ENCODE measurements at regions not wholly inside any gene's neighbourhood (a gene's known extent, or its start where the extent isn't known, plus 50 kb on each side); places are given as distances from the start of the nearest gene placed in this dataset.

DNA sequence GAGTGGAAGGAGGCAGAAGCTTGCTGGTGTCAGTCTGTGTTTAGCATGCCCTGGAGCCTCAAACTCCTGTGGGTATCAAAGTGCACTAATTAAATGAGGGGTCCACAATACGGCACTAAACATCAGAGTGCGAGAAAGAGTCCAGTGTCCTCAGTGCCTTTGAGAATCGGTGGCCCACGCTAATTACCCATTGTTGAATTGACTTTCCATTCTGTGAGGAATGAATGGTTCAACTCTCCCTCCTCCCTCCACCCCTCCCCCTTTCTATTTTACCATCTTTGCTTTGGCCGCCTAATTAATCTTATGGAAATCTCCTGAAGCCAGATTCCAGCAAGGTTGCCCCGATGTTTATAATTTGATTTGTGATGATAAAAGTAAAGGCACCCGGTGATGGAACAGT lies 217.8 kb downstream of the TFEC start:
- FAIRE-seq (no peak), DNase-seq (ENCODE audit: extremely low read depth in 1 of 4, low spot score in 3 of 4) (no peak), ATAC-seq (no peak)
- POLR2A ChIA-PET, result no interaction called here
- BruUV-seq (replicated peaks), result no TSS peak
- H3K4me3 ChIP-seq, result no peak overlapping the region
- no peaks in the 10 kb centered on the region; the same call in 1 of the 2 replicates for H3K9me3 ChIP-seq (replicated peaks; ENCODE audit: control insufficient read depth, insufficient read depth, low read depth, low read length)
- no peak overlapping the region for H2AFZ ChIP-seq (ENCODE audit: low read depth, low read length)
- no peaks in the 10 kb centered on the region for H3K27me3 ChIP-seq (ENCODE audit: control insufficient read depth in 2 of 2, insufficient read depth in 2 of 2, low read length in 2 of 2)
- in situ Hi-C loops (cut with MboI) (no loop called here), intact Hi-C loops (cut with micrococcal nuclease) (no loop called here)
- no peaks in the 10 kb centered on the region for H3K9me1 ChIP-seq (ENCODE audit: control insufficient read depth, insufficient read depth, low read length)
- H3K27ac ChIP-seq (ENCODE audit: extremely low read depth, low read depth, low read length), result no peak overlapping the region
- H3K4me1 ChIP-seq (replicated peaks in 1 of 2; ENCODE audit: control insufficient read depth in 2 of 2, insufficient read depth in 2 of 2, low read length in 2 of 2), result no peaks in the 10 kb centered on the region
- no peaks in the 10 kb centered on the region for H3K79me2 ChIP-seq (ENCODE audit: control insufficient read depth, insufficient read depth, low read length)
- WGBS (ENCODE audit: insufficient coverage, low coverage, missing lambda C conversion rate), result under 1% methylated on average over 7 of the region's 7 CpGs
- no peaks in the 10 kb centered on the region for H3K36me3 ChIP-seq (ENCODE audit: control insufficient read depth, insufficient read depth, low read length)
- no peaks in the 10 kb centered on the region for H4K20me1 ChIP-seq (replicated peaks; ENCODE audit: control insufficient read depth, insufficient read depth, low read length)
- H3K4me2 ChIP-seq (ENCODE audit: insufficient read depth, low read length), result no peak overlapping the region
- TF ChIP-seq ZKSCAN3 (CRISPR knock-in tag; IDR thresholded peaks at IDR 0.05), result no peak
- no peak for TF ChIP-seq ZNF224 (CRISPR knock-in tag; IDR thresholded peaks at IDR 0.05)
- no peak for TF ChIP-seq ZNF165 (CRISPR knock-in tag; IDR thresholded peaks at IDR 0.05; ENCODE audit: borderline replicate concordance)
- TF ChIP-seq MTA3 (IDR thresholded peaks at IDR 0.05; ENCODE audit: borderline replicate concordance), result no peak
- TF ChIP-seq ZNF24 (IDR thresholded peaks at IDR 0.05), result no peak
- no peak overlapping the region for H3K9ac ChIP-seq (ENCODE audit: insufficient read depth in 1 of 2, low read depth in 2 of 2, low read length in 2 of 2)
- CTCF ChIA-PET (ENCODE audit: low intra/inter-chr PET ratio), result no interaction called here

DNA sequence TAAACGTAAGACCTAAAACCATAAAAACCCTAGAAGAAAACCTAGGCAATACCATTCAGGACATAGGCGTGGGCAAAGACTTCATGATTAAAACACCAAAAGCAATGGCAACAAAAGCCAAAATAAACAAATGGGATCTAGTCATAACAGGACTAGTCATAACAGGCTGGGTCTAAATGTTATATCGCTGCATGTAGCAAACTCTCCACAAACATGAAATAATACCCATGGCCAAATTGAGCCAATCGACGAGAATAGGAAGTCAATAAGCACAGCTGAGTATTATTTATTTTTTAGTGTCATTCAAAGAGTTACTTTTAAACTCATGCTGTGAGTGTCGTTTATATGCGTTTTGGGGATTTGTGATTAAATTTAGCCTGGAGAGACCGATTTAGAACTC lies 225.1 kb downstream of the TFEC start:
- FAIRE-seq (no peak), ATAC-seq (no peak), DNase-seq (ENCODE audit: extremely low read depth in 1 of 4, low spot score in 3 of 4) (no peak)
- no peaks in the 10 kb centered on the region for H3K4me1 ChIP-seq (replicated peaks in 1 of 2; ENCODE audit: control insufficient read depth in 2 of 2, insufficient read depth in 2 of 2, low read length in 2 of 2)
- no peaks in the 10 kb centered on the region for H4K20me1 ChIP-seq (replicated peaks; ENCODE audit: control insufficient read depth, insufficient read depth, low read length)
- no peak overlapping the region for H3K27ac ChIP-seq (ENCODE audit: extremely low read depth, low read depth, low read length)
- H3K9ac ChIP-seq (ENCODE audit: insufficient read depth in 1 of 2, low read depth in 2 of 2, low read length in 2 of 2), result no peak overlapping the region
- no peak overlapping the region for H2AFZ ChIP-seq (ENCODE audit: low read depth, low read length)
- no peak overlapping the region for H3K4me3 ChIP-seq
- H3K36me3 ChIP-seq (ENCODE audit: control insufficient read depth, insufficient read depth, low read length), result no peaks in the 10 kb centered on the region
- POLR2A ChIA-PET, result no interaction called here
- H3K4me2 ChIP-seq (ENCODE audit: insufficient read depth, low read length), result no peak overlapping the region
- BruUV-seq (replicated peaks), result no TSS peak
- no peaks in the 10 kb centered on the region for H3K79me2 ChIP-seq (ENCODE audit: control insufficient read depth, insufficient read depth, low read length)
- in situ Hi-C loops (cut with MboI), result no loop called here
- no peaks in the 10 kb centered on the region for H3K9me3 ChIP-seq (replicated peaks; ENCODE audit: control insufficient read depth, insufficient read depth, low read depth, low read length)
- intact Hi-C loops (cut with micrococcal nuclease), result no loop called here
- CTCF ChIA-PET (ENCODE audit: low intra/inter-chr PET ratio), result no interaction called here
- no peaks in the 10 kb centered on the region for H3K27me3 ChIP-seq (ENCODE audit: control insufficient read depth in 2 of 2, insufficient read depth in 2 of 2, low read length in 2 of 2)
- H3K9me1 ChIP-seq (ENCODE audit: control insufficient read depth, insufficient read depth, low read length), result no peaks in the 10 kb centered on the region
- WGBS (ENCODE audit: insufficient coverage, low coverage, missing lambda C conversion rate), result under 1% methylated on average over 8 of the region's 8 CpGs
- TF ChIP-seq E2F3 (CRISPR knock-in tag; IDR thresholded peaks at IDR 0.05) (no peak), XRCC5 (IDR thresholded peaks at IDR 0.05; ENCODE audit: low read depth, low read length) (no peak), NR2C1 (IDR thresholded peaks at IDR 0.05) (no peak), NR2C1 (tag; IDR thresholded peaks at IDR 0.05) (no peak), FOXM1 (IDR thresholded peaks at IDR 0.05; ENCODE audit: low read depth) (no peak), FOXM1 (CRISPR knock-in tag; IDR thresholded peaks at IDR 0.05; ENCODE audit: low read depth) (no peak), MECOM (CRISPR knock-in tag; IDR thresholded peaks at IDR 0.05) (no peak), CBFB (CRISPR knock-in tag; IDR thresholded peaks at IDR 0.05) (no peak)
- TF ChIP-seq, protein P1, sequence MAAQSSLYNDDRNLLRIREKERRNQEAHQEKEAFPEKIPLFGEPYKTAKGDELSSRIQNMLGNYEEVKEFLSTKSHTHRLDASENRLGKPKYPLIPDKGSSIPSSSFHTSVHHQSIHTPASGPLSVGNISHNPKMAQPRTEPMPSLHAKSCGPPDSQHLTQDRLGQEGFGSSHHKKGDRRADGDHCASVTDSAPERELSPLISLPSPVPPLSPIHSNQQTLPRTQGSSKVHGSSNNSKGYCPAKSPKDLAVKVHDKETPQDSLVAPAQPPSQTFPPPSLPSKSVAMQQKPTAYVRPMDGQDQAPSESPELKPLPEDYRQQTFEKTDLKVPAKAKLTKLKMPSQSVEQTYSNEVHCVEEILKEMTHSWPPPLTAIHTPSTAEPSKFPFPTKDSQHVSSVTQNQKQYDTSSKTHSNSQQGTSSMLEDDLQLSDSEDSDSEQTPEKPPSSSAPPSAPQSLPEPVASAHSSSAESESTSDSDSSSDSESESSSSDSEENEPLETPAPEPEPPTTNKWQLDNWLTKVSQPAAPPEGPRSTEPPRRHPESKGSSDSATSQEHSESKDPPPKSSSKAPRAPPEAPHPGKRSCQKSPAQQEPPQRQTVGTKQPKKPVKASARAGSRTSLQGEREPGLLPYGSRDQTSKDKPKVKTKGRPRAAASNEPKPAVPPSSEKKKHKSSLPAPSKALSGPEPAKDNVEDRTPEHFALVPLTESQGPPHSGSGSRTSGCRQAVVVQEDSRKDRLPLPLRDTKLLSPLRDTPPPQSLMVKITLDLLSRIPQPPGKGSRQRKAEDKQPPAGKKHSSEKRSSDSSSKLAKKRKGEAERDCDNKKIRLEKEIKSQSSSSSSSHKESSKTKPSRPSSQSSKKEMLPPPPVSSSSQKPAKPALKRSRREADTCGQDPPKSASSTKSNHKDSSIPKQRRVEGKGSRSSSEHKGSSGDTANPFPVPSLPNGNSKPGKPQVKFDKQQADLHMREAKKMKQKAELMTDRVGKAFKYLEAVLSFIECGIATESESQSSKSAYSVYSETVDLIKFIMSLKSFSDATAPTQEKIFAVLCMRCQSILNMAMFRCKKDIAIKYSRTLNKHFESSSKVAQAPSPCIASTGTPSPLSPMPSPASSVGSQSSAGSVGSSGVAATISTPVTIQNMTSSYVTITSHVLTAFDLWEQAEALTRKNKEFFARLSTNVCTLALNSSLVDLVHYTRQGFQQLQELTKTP (IDR thresholded peaks at IDR 0.05; ENCODE audit: low read depth in 1 of 2, partially characterized antibody in 2 of 2), result no peak
